ENCODE measurements at regions not wholly inside any gene's neighbourhood (a gene's known extent, or its start where the extent isn't known, plus 50 kb on each side); places are given as distances from the start of the nearest gene placed in this dataset.

DNA sequence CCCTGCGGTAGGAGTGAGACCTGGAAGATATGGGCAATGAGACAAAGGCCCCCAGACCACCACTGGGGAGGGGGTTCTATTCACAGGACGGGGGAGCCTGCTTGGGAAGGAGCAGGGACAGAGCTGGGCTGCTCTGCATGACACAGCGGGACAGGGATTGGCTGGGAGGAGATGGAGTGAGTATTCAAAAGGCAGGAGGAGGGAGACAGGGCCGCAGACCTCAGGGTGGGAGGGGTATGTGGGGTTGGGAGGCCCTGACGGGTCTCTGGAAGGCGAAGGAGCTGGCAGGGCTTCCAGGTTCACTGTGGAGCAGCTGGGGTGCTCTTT, 60.8 kb upstream of the RPS6KA2 start:
- no peak for DNase-seq

DNA sequence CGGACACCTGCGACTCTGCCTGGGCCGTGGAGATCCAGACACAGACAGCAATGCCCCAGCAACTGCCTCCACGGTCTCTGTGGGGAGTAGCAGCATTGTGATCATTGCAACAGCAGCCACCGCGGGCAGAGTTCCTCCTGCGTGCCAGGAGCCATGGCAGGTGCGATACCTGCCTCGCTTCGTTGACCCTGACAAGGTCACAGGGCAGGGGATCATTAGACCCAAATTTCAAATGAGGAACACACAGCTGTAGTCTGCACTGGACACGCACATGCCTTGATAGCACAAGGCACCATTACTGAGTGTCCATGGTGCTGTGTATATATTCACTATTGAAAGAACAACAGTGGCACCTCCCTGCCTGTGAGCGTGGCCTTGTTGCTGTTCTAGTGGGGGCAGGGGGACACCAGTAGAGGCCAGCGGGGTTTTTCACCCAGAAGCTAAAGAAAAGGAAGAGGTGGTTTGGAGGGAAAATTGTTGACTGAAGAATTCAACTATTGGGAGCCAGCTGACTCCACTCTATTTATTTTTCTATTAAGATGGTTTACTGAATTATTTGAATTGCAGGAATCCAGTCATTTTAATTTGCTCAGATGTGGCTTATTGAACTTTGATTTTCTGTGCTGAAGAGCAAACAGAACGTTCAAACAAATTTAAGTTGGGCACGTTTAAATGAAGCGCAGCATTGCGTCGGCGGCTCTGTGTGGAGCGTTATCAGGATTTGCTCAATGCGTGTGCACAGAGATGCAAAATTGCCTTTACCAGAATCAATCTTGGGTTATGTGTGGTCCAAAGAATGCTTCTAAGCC, 60.2 kb upstream of the RPS6KA2 start:
- DNase-seq = no peak

DNA sequence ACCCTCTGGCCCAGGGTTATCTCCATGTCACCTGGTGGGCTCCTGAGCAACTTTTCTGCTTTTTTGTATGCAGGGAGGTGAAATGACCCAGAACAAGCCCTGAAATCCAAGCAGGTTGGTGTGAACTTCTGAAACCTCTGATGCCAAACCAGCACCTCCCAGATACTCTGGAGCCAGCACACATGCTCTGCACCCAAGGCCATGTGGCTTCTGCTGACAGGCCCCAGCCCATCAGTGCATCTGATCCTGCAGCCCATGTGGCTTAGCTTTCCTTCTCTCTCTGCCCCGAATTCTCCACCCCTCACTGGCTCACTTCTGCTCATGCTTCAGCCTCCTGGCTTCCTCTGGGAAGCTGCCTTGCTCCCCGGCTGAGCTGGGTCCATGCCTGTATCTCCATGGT, 59.3 kb upstream of the RPS6KA2 start:
- DNase-seq = no peak

DNA sequence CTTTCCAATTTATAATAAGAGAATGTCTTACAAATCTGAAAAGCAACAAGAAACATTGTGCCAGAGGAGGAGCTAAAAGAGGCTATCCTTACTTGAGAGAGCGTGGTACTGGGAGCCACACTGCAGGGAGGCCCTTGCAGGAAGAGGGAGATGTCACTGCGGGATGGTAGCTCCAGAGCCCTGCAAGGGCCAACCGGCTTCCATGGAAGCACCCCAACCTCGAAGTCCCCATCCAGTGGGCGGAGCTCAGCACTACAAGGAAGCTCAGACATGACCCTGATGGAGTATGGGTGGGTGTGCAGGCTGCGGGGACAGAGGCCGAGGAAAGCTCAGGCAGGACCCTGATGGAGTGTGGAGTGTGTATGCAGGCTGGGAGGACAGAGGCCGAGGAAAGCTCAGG, 57.8 kb upstream of the RPS6KA2 start:
- DNase-seq = no peak

DNA sequence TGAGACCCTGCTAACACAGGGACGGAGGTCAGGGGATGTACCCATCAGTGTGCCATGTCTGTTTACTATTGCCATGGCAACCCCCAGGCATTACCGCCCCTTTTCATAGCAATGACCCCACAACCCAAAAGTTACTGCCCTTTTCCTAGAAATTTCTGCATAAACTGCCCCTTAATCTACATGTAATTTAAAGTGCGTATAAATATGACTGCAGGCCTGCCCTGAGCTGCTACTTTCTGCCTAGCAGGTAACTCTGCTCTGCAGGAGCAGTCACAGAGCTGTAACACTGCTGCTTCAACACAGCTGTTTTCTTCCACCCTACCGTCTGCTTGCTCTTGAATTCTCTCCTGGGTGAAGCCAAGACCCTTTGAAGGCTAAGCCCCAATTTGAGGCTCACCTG, 57.1 kb upstream of the RPS6KA2 start:
- DNase-seq = no peak

DNA sequence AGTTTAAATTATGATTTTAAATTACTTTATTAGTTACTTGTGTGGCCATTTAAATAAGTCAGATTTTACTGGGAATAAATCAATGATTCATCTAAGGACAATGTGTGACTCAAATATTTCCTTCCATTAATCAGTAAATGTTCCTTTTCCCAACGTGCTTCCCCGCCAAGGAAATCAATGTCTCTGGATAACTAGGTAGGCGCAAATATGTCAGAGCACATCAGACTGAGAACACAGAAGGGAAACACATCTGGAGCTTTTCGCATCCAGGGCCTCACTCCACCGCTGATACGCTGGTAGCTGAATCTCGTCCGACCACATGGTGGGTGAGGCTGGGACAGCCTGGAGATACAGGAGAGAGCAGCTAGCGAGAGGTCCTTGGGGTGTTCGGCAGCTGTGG, 56.4 kb upstream of the RPS6KA2 start:
- DNase-seq = no peak

DNA sequence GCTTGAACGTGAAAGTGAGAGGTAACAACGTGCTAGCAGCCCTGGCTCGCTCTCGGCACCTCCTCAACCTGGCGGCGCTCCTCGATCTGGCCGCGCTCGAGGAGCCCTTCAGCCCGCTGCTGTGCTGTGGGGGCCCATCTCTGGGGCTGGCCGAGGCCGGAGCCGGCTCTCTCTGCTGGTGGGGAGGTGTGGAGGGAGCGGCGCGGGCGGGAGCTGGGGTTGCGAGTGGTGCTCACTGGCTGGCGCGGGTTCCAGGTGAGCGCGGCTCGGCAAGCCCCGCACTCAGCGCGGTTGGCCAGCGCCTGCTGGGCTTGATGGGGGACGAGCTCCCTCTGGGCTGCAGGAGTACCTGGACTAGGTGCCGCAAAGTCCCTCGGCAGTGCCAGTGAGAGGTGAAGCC, 52.5 kb upstream of the RPS6KA2 start:
- DNase-seq = no peak

DNA sequence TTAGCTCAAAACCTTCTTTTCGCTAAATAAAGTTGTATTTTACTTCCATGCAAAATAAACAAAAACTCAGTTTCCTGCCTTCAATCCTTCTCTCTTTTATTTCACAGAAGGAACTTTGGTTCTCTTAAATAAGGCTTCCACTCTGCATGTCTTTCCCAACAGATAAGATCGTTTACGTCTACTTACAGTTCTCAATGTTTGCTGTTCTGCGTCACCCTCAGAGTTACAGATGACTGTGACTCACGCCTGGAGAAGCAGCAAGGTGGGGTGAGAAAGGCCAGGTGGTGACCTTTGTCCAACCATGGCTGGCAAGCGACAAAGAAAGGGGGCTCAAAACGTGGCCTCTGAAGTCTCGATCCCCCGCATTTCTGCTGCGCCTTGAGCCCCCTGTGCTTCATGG, 51.4 kb upstream of the RPS6KA2 start:
- no peak for DNase-seq

DNA sequence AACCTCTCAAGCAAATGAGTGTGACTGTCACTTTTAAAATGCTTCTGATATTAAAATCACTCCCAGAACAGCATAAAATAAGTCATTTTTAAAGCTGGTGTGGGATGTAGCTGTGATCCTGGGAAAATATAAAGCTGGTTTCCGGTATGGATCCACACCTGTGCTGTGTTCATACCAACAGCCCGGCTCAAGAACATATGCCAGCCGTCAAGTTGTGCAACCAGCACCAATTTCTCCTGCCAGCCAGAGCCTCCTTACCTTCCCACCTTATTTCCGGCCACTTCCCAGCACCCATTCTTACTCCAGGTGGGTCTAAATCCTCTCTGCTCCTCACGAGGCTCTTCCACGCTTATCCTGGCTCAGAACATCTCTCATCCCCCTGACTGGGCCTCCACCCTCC, 50.9 kb upstream of the RPS6KA2 start:
- no peak for DNase-seq
